HG03175 (cell line): ENCODE measurements at regions not wholly inside any gene's neighbourhood (a gene's known extent, or its start where the extent isn't known, plus 50 kb on each side); places are given as distances from the start of the nearest gene placed in this dataset.
"Not testable (repeated sequence)": the region's sequence is repeated elsewhere in the genome, so short reads cannot be mapped to it uniquely, and the experiment has no call there.

ENCODE experiments used
- ATAC-seq: cut with Tn5 transposase; IDR thresholded peaks from one replicate; pipeline ENCODE4 v1.9.1; 2021; ENCODE audit warnings: mild to moderate bottlenecking, moderate library complexity; ENCODE audit not compliant: unreplicated experiment

GRCh38 chr5:162762119-162762518 lies 675.3 kb upstream of the CCNG1 start:
- no peak for ATAC-seq

GRCh38 chr5:162769019-162769418 lies 668.4 kb upstream of the CCNG1 start:
- no peak for ATAC-seq

GRCh38 chr5:162785673-162786072 lies 651.7 kb upstream of the CCNG1 start:
- no peak for ATAC-seq

GRCh38 chr5:162786234-162786633 lies 651.2 kb upstream of the CCNG1 start:
- ATAC-seq: no peak

GRCh38 chr5:162796507-162796906 lies 640.9 kb upstream of the CCNG1 start:
- ATAC-seq: no peak

- ATAC-seq: no peak
Measured at GRCh38 chr5:162800301-162800700, 637.1 kb upstream of the CCNG1 start.

- ATAC-seq: no peak
Measured at GRCh38 chr5:162801235-162801634, 636.2 kb upstream of the CCNG1 start.

GRCh38 chr5:162806195-162806594 lies 631.2 kb upstream of the CCNG1 start:
- no peak for ATAC-seq

- no peak for ATAC-seq
Measured at GRCh38 chr5:162811071-162811470, 626.3 kb upstream of the CCNG1 start.

GRCh38 chr5:162816816-162817215 lies 620.6 kb upstream of the CCNG1 start:
- ATAC-seq: no peak

- no peak for ATAC-seq
Measured at GRCh38 chr5:162817364-162817763, 620.0 kb upstream of the CCNG1 start.

GRCh38 chr5:162821664-162822063 lies 615.7 kb upstream of the CCNG1 start:
- ATAC-seq: not testable (repeated sequence)

GRCh38 chr5:162824360-162824759 lies 613.0 kb upstream of the CCNG1 start:
- ATAC-seq: peak; percentile 85

- ATAC-seq: no peak
Measured at GRCh38 chr5:162837155-162837554, 600.2 kb upstream of the CCNG1 start.

- ATAC-seq: no peak
Measured at GRCh38 chr5:162842727-162843126, 594.7 kb upstream of the CCNG1 start.

- ATAC-seq: no peak
Measured at GRCh38 chr5:162852134-162852533, 585.3 kb upstream of the CCNG1 start.

- ATAC-seq: no peak
Measured at GRCh38 chr5:162858770-162859169, 578.6 kb upstream of the CCNG1 start.

GRCh38 chr5:162870966-162871365 lies 566.4 kb upstream of the CCNG1 start:
- no peak for ATAC-seq

GRCh38 chr5:162882629-162883028 lies 554.8 kb upstream of the CCNG1 start:
- ATAC-seq: no peak

- no peak for ATAC-seq
Measured at GRCh38 chr5:162886717-162887116, 550.7 kb upstream of the CCNG1 start.

- no peak for ATAC-seq
Measured at GRCh38 chr5:162888268-162888667, 549.1 kb upstream of the CCNG1 start.

- ATAC-seq: no peak
Measured at GRCh38 chr5:162911873-162912272, 525.5 kb upstream of the CCNG1 start.

- no peak for ATAC-seq
Measured at GRCh38 chr5:162916368-162916767, 521.0 kb upstream of the CCNG1 start.

- no peak for ATAC-seq
Measured at GRCh38 chr5:162929104-162929503, 508.3 kb upstream of the CCNG1 start.
